ENCODE measurements at regions not wholly inside any gene's neighbourhood (a gene's known extent, or its start where the extent isn't known, plus 50 kb on each side); places are given as distances from the start of the nearest gene placed in this dataset.
A peak's percentile ranks its signal among the peaks of the same experiment; 100 is the strongest.

GRCh38 chr13:99895444-99896368, 75.9 kb downstream of the ZIC5 start:
- Histone ChIP-seq H3K9me3 (no peaks in the 10 kb centered on the region), H3K27ac (no peak overlapping the region), H3K36me3 (no peaks in the 10 kb centered on the region), H3K4me1 (peaks cover 0 to 18% (median 8%) of the 10 kb centered on the region in 4 donors), H3K27me3 (peaks cover 0 to 52% of the 10 kb centered on the region in 2 donors), H3K4me3 (peak overlapping the region; percentile 17 to 50)
- intact Hi-C loops (cut with DNase I; ENCODE audit: low total_unique reads) = no loop called here
- no peak for DNase-seq
- TF ChIP-seq, protein P1, sequence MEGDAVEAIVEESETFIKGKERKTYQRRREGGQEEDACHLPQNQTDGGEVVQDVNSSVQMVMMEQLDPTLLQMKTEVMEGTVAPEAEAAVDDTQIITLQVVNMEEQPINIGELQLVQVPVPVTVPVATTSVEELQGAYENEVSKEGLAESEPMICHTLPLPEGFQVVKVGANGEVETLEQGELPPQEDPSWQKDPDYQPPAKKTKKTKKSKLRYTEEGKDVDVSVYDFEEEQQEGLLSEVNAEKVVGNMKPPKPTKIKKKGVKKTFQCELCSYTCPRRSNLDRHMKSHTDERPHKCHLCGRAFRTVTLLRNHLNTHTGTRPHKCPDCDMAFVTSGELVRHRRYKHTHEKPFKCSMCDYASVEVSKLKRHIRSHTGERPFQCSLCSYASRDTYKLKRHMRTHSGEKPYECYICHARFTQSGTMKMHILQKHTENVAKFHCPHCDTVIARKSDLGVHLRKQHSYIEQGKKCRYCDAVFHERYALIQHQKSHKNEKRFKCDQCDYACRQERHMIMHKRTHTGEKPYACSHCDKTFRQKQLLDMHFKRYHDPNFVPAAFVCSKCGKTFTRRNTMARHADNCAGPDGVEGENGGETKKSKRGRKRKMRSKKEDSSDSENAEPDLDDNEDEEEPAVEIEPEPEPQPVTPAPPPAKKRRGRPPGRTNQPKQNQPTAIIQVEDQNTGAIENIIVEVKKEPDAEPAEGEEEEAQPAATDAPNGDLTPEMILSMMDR (IDR thresholded peaks at IDR 0.05) = no peak

DNA sequence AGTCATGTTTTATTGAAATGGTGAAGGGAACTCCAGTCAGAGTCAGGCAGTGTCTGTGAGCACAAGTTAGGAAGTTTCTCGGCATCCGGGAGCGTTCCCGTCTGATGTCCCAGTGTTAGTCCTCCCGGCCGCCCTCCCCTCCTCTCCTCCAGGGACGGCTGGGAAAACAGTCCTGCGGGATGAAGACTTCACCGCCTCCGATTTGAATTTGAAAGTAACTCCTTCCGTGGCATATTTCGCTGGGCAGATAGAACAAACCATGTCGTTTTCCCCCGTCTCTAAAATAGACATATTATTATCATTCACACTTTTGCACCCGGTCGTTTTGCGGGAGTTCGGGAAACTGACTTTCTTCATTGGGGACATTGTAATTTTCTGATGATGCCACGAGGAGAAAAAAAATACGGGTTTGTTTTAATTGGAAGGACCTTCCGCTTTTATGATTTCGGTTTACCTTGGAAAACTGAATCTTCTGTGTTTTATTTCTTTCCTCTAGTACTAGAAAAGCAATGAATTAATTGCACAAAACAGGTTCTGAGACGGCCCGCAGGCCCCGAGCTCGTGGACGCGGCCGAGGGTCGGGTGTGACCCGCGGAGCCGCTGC, 76.6 kb downstream of the ZIC5 start:
- no peak overlapping the region for H3K27ac ChIP-seq
- TF ChIP-seq, protein P1 (IDR thresholded peaks at IDR 0.05) = no peak
- H3K9me3 ChIP-seq = no peaks in the 10 kb centered on the region
- peaks cover 0 to 18% (median 8%) of the 10 kb centered on the region in 4 donors for H3K4me1 ChIP-seq
- peaks cover 0 to 44% of the 10 kb centered on the region in 2 donors for H3K27me3 ChIP-seq
- intact Hi-C loops (cut with DNase I; ENCODE audit: low total_unique reads) = no loop called here
- H3K4me3 ChIP-seq = peak overlapping the region; percentile 17 to 50
- DNase-seq = no peak
- H3K36me3 ChIP-seq = no peaks in the 10 kb centered on the region

GRCh38 chr13:99894105-99894839, 77.3 kb downstream of the ZIC5 start:
- H3K4me3 ChIP-seq = peak overlapping the region in 1 of 2 donors; percentile 50
- no peak for DNase-seq
- intact Hi-C loops (cut with DNase I; ENCODE audit: low total_unique reads) = no loop called here
- TF ChIP-seq, protein P1 (IDR thresholded peaks at IDR 0.05) = no peak
- H3K27me3 ChIP-seq = peaks cover 0 to 38% of the 10 kb centered on the region in 2 donors
- no peaks in the 10 kb centered on the region for H3K9me3 ChIP-seq
- H3K36me3 ChIP-seq = no peaks in the 10 kb centered on the region
- peaks cover 0 to 18% (median 8%) of the 10 kb centered on the region in 4 donors for H3K4me1 ChIP-seq
- H3K27ac ChIP-seq = no peak overlapping the region

GRCh38 chr13:99893567-99893966, 78.0 kb downstream of the ZIC5 start:
- Histone ChIP-seq H3K27me3 (peaks cover 0 to 31% of the 10 kb centered on the region in 2 donors), H3K9me3 (no peaks in the 10 kb centered on the region), H3K4me1 (peaks cover 0 to 18% (median 8%) of the 10 kb centered on the region in 4 donors), H3K27ac (no peak overlapping the region), H3K36me3 (no peaks in the 10 kb centered on the region), H3K4me3 (no peak overlapping the region)
- DNase-seq = no peak
- TF ChIP-seq, protein P1 (IDR thresholded peaks at IDR 0.05) = no peak
- intact Hi-C loops (cut with DNase I; ENCODE audit: low total_unique reads) = no loop called here

- Histone ChIP-seq H3K9me3 (no peaks in the 10 kb centered on the region), H3K27me3 (peaks cover 0 to 27% of the 10 kb centered on the region in 2 donors), H3K36me3 (no peaks in the 10 kb centered on the region), H3K4me1 (peaks cover 0 to 18% (median 8%) of the 10 kb centered on the region in 4 donors), H3K27ac (no peak overlapping the region), H3K4me3 (no peak overlapping the region)
- TF ChIP-seq, protein P1 (IDR thresholded peaks at IDR 0.05) = no peak
- DNase-seq = no peak
- intact Hi-C loops (cut with DNase I; ENCODE audit: low total_unique reads) = no loop called here
Observed at GRCh38 chr13:99892866-99893504, 78.6 kb downstream of the ZIC5 start.
